ENCODE measurements at regions not wholly inside any gene's neighbourhood (a gene's known extent, or its start where the extent isn't known, plus 50 kb on each side); places are given as distances from the start of the nearest gene placed in this dataset.
"Not testable (repeated sequence)": the region's sequence is repeated elsewhere in the genome, so short reads cannot be mapped to it uniquely, and the experiment has no call there.

- no peak overlapping the region for H3K27ac Mint-ChIP-seq
- peaks cover 23 to 29% of the 10 kb centered on the region in 2 donors for H3K36me3 Mint-ChIP-seq
- peaks cover 15 to 19% of the 10 kb centered on the region in 2 donors for H3K9me3 Mint-ChIP-seq
- no peak for ATAC-seq
- DNase-seq (ENCODE audit: low spot score in 2 of 2): no peak
These were observed 117.3 kb upstream of the CDC42EP3 start for GRCh38 chr2:37788602-37789209.

GRCh38 chr2:37790019-37790418, 118.6 kb upstream of the CDC42EP3 start:
- Mint-ChIP-seq H3K27ac (no peak overlapping the region), H3K36me3 (peaks cover 23 to 29% of the 10 kb centered on the region in 2 donors)

GRCh38 chr2:37790462-37790861, 119.0 kb upstream of the CDC42EP3 start:
- ATAC-seq: no peak

More at GRCh38 chr2:37790019-37790418, 118.6 kb upstream of the CDC42EP3 start:
- no peak for DNase-seq (ENCODE audit: low spot score in 2 of 2)
- no peak for ATAC-seq
- H3K9me3 Mint-ChIP-seq: peaks cover 15 to 19% of the 10 kb centered on the region in 2 donors

GRCh38 chr2:37792366-37792765, 120.9 kb upstream of the CDC42EP3 start:
- ATAC-seq (no peak), DNase-seq (ENCODE audit: low spot score in 2 of 2) (no peak)
- Mint-ChIP-seq H3K36me3 (peaks cover 19 to 26% of the 10 kb centered on the region in 2 donors), H3K9me3 (peaks cover 11 to 15% of the 10 kb centered on the region in 2 donors), H3K27ac (no peak overlapping the region)

More at GRCh38 chr2:37790462-37790861, 119.0 kb upstream of the CDC42EP3 start:
- H3K9me3 Mint-ChIP-seq: peaks cover 15 to 19% of the 10 kb centered on the region in 2 donors
- no peak overlapping the region for H3K27ac Mint-ChIP-seq
- peaks cover 23 to 29% of the 10 kb centered on the region in 2 donors for H3K36me3 Mint-ChIP-seq
- DNase-seq (ENCODE audit: low spot score in 2 of 2): no peak

- Mint-ChIP-seq H3K27ac (no peak overlapping the region), H3K9me3 (peaks cover 8 to 12% of the 10 kb centered on the region in 2 donors), H3K36me3 (peaks cover 15 to 20% of the 10 kb centered on the region in 2 donors)
- ATAC-seq: no peak
- no peak for DNase-seq (ENCODE audit: low spot score in 2 of 2)
These were observed 121.6 kb upstream of the CDC42EP3 start for GRCh38 chr2:37793004-37793403.

GRCh38 chr2:37794717-37795116, 123.3 kb upstream of the CDC42EP3 start:
- ATAC-seq (no peak), DNase-seq (ENCODE audit: low spot score in 2 of 2) (no peak)
- Mint-ChIP-seq H3K27ac (no peak overlapping the region), H3K9me3 (peaks cover 0 to 4% of the 10 kb centered on the region in 2 donors), H3K36me3 (peaks cover 3 to 4% of the 10 kb centered on the region in 2 donors)

GRCh38 chr2:37795456-37795855, 124.0 kb upstream of the CDC42EP3 start:
- H3K9me3 Mint-ChIP-seq: no peaks in the 10 kb centered on the region
- H3K36me3 Mint-ChIP-seq: no peaks in the 10 kb centered on the region
- ATAC-seq (no peak), DNase-seq (ENCODE audit: low spot score in 2 of 2) (no peak)
- no peak overlapping the region for H3K27ac Mint-ChIP-seq

- H3K9me3 Mint-ChIP-seq: no peaks in the 10 kb centered on the region
- H3K36me3 Mint-ChIP-seq: no peaks in the 10 kb centered on the region
- no peak for DNase-seq (ENCODE audit: low spot score in 2 of 2)
- ATAC-seq: no peak
- no peak overlapping the region for H3K27ac Mint-ChIP-seq
These were observed 124.5 kb upstream of the CDC42EP3 start for GRCh38 chr2:37795938-37796337.

GRCh38 chr2:37796481-37796880, 125.0 kb upstream of the CDC42EP3 start:
- DNase-seq (ENCODE audit: low spot score in 2 of 2) (no peak), ATAC-seq (no peak)
- no peak overlapping the region for H3K27ac Mint-ChIP-seq
- H3K9me3 Mint-ChIP-seq: no peaks in the 10 kb centered on the region
- no peaks in the 10 kb centered on the region for H3K36me3 Mint-ChIP-seq

- no peak for ATAC-seq
- H3K27ac Mint-ChIP-seq: peak overlapping the region in 1 of 2 donors; percentile 3
- DNase-seq (ENCODE audit: low spot score in 2 of 2): no peak
- no peaks in the 10 kb centered on the region for H3K9me3 Mint-ChIP-seq
- no peaks in the 10 kb centered on the region for H3K36me3 Mint-ChIP-seq
These were observed 125.6 kb upstream of the CDC42EP3 start for GRCh38 chr2:37797081-37797480.

- H3K27ac Mint-ChIP-seq: no peak overlapping the region
- ATAC-seq: no peak
- H3K36me3 Mint-ChIP-seq: no peaks in the 10 kb centered on the region
- no peak for DNase-seq (ENCODE audit: low spot score in 2 of 2)
- no peaks in the 10 kb centered on the region for H3K9me3 Mint-ChIP-seq
These were observed 126.6 kb upstream of the RMDN2 start for GRCh38 chr2:37798315-37799005.

GRCh38 chr2:37800176-37800858, 124.8 kb upstream of the RMDN2 start:
- Mint-ChIP-seq H3K9me3 (no peaks in the 10 kb centered on the region), H3K36me3 (no peaks in the 10 kb centered on the region), H3K27ac (no peak overlapping the region)
- DNase-seq (ENCODE audit: low spot score in 2 of 2): no peak
- ATAC-seq: no peak

GRCh38 chr2:37802211-37802752, 122.8 kb upstream of the RMDN2 start:
- H3K36me3 Mint-ChIP-seq: peaks cover 5 to 7% of the 10 kb centered on the region in 2 donors
- no peak overlapping the region for H3K27ac Mint-ChIP-seq
- ATAC-seq: no peak
- DNase-seq (ENCODE audit: low spot score in 2 of 2): no peak
- H3K9me3 Mint-ChIP-seq: peaks cover 5 to 6% of the 10 kb centered on the region in 2 donors

- ATAC-seq (no peak), DNase-seq (ENCODE audit: low spot score in 2 of 2) (no peak)
- Mint-ChIP-seq H3K27ac (no peak overlapping the region), H3K36me3 (peaks cover 5 to 7% of the 10 kb centered on the region in 2 donors), H3K9me3 (peaks cover 5 to 6% of the 10 kb centered on the region in 2 donors)
These were observed 122.1 kb upstream of the RMDN2 start for GRCh38 chr2:37802899-37803379.

- not testable (repeated sequence) for ATAC-seq; DNase-seq (ENCODE audit: low spot score in 2 of 2); H3K9me3 Mint-ChIP-seq; H3K27ac Mint-ChIP-seq
- peaks cover 7 to 14% of the 10 kb centered on the region in 2 donors for H3K36me3 Mint-ChIP-seq
These were observed 119.1 kb upstream of the RMDN2 start for GRCh38 chr2:37806004-37806403.

- Mint-ChIP-seq H3K9me3 (peaks cover 6 to 12% of the 10 kb centered on the region in 2 donors), H3K27ac (no peak overlapping the region), H3K36me3 (peaks cover 7 to 14% of the 10 kb centered on the region in 2 donors)
- DNase-seq (ENCODE audit: low spot score in 2 of 2) (no peak), ATAC-seq (no peak)
These were observed 115.6 kb upstream of the RMDN2 start for GRCh38 chr2:37809525-37809924.
